Femur (tissue), 1 donor: ENCODE measurements at regions not wholly inside any gene's neighbourhood (a gene's known extent, or its start where the extent isn't known, plus 50 kb on each side); places are given as distances from the start of the nearest gene placed in this dataset.
A peak's percentile ranks its signal among the peaks of the same experiment; 100 is the strongest.

ENCODE experiments used
- DNase-seq: peaks from one replicate; pipeline ENCODE4 v3.0.0-alpha.2; 2017

DNA sequence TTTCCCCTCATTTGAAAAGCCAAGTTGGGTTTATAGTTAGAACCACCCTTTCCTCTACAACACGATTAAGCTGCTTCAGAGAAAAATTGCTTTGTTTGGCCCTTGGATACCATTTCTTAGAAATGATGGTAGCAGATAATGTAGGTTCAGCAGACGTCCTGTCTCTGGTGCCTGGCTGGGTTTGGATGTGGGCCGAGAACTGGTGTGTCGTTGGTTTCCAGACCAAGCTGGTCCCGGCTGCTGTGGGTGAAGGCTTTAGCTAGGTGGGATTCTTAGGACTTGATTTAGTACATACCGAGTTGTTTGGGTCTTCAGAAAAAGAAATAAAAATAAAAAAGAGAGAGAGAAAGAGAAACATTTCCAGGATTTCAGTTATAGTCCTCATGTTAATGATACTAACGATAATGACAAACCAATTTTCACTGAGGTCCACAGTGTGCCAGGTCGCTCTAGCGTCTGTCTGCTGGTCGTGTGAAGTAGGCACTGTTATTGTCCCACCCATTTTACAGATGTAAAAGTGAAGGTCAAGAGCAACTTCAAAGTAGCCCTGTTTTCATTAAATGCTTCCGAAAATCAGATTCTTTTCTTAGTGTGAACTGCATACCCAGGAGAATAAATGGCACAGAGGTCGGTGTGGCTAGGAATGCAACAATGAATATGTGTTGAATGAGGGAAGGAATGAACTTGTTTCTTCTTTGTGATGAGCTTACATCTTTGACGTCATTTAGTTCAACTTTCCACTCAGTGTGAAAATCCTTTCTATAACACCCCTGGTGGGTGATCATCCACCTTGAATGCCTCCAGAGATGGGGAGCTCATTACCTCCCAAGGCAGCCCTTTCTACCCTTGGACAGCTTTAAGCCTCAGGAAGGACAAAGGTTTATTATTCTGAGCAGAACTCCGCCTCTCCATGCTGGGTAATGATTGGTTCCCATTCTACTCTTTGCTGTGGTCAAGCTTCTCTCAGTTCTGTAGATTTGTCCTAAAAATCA is 115.9 kb downstream of the INHBB start:
- DNase-seq = no peak

DNA sequence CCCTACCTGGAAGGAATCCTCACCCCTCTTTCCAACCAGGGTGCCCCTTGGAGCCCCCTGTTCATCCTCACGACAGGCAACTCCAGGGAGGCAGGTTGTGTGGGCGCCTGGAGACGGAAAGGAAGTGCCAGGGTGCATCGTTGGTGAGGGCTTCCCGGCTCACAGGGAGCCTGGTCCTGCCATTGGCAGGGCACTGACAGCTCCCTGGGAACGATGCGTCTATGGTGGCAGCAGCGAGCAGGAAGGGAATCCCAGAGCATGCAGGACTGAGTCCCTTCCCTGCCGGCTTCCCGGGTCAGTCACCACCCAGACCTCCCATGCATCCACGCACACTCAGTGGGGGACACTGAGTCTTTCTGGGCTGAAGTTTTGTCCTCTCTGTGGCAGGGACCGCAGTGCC is 117.6 kb downstream of the INHBB start:
- no peak for DNase-seq

DNA sequence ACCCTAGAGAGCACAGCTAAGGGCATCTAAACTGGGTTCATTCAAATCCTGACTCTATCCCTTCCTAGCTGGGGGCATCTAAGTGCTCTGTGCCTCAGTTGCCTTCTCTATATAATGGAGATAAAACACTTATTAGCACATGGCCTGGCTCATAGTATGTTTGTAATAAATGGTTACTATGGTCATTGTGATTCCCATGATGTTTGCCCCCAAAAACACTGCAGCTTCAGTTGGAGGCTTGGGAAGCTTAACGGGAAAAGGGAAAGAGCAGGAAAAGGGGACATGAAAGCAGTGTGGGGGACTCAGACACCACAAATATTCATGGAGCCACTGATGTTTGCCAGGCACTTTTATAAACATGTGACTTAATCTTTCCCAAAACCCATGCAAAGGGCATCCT is 118.1 kb downstream of the INHBB start:
- no peak for DNase-seq

DNA sequence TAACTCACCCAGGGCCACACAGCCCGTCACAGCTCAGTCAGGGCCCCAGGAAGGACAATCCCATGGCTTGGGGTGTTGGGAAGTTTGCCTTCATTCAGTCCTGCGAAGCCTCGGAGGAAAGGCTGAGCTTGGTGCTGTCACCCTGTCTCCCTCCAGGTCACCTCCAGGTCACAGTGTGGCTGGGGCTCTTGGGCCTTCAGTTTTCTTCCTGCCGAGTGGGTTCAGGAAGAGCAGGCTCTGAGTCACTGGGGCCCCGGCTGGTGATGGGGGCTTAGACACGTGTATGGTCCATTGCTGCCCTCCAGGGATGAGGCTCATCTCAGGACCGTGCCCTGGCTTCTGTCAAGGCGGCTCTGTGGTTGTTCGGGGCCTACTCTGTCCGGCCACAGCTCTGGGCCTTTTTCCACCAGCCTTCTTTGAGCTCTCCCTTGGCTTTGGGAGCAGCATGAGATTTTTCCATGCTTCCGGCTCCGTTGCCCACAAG is 118.6 kb downstream of the INHBB start:
- DNase-seq = no peak

DNA sequence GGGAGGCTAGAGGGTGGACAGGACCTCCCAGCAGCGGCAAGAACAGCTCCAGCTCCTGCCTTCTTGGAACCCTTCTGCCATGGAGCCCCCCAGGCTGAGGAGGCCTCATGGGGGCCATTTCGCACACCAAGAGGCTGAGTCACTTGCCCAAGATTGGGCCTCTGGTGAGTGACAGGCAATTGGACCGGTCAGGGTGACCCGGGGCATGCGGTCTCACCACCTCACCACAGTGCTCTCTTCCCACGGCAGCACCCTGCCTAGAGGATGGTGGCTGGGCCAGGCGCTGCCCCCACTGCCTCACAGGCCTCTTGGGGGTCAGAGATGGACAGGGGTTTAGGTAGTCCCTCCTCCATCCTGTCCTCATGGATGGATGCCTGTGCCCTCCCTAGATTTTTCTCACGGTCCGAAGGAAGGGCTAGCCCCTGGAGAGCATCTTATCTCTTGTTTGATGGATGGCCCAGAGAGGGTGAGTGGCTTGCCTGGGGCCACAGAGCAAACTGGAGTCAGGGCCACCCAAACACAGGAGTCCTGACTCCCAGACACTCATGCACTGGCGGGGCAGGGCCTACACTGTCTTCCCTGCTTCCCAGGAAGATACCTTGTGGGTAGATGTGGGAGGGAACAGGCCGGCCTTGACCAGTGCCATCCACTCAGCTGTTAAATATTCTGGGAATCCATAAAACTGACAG is 119.2 kb downstream of the INHBB start:
- DNase-seq = no peak

DNA sequence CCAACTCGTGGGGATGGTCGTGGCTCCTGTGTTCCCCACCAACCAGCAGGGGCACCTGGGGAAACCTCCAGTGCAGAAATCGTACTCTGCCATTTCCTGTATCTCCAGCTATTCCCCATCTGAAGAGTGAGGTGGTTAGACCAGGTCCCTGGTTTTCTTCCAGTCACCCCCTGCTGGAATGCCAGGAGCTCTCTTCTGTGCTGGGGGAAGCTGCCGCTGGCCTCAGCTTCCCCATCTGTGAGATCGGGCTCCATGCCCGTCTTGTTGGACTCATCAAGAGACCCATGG is 119.7 kb downstream of the INHBB start:
- DNase-seq = no peak

DNA sequence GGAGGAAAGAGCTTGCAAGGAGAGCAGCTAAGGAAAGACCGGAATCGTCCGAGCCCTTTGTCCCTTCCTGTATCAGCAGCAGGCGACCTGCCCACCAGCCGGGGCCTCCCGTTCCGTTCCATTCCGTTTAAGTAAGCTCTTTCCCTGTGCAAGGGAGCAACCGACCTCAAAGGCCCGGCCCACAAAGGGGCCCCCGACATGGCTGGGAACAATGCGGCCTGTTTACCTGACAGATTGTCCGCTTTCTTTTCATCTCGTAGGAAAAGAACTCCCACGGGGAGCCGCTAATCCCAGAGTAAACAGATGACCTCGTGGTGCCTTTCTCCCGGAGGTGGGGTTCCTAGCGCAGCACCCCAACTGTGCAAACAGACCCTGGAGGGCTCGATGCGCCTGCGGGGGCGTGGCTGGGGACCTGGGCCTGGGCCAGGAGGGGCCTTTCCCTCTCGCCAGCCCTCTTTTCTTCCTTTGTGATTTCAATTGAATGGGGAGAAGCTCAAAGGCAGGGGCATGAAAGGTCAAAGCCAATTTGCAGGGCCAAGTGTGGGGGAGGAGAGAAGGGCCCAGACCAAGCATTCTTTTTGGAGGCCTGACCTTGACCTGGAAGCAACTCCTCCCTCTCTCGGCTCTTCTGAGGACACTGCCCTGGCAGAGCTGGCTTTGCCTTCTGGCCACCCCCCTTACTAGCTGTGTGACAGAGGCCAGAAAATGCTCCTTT is 120.2 kb downstream of the INHBB start:
- DNase-seq = no peak

DNA sequence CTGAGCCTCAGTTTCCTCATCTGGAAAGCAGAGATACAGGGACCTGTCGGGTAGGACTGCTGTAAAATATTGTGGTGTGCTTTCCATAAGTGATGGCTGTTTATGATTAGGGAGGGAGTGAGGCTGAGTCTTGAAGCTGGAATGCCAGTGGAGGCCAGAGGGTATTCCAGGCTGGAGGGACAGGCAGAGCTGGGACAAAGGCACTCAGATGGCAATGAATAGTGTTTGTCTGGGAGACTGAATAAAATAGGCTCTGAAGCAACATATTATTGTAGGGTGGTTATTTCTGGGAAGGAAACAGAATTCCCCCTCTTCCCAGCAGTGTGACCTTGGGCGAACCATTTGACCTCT is 120.7 kb downstream of the INHBB start:
- DNase-seq = no peak

DNA sequence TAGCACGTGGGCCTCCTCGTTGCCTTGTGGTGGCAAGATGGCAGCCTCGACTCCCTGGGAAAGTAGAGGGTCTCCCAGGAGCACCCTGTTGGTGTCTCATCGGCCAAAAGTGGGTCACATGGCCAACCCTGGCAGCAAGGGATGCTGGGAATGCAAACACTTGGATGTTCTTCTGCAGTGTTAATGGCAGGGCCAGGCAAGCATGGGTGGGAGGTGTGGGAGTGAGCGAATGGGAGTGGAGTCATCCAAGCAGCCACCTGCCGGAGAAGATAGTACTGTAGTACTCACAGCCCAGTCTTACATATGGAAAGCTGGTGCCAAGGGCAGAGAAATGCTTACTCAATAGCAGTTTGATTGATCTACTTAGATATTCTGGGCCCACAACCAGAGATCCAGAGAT is 122.2 kb downstream of the INHBB start:
- DNase-seq = no peak

DNA sequence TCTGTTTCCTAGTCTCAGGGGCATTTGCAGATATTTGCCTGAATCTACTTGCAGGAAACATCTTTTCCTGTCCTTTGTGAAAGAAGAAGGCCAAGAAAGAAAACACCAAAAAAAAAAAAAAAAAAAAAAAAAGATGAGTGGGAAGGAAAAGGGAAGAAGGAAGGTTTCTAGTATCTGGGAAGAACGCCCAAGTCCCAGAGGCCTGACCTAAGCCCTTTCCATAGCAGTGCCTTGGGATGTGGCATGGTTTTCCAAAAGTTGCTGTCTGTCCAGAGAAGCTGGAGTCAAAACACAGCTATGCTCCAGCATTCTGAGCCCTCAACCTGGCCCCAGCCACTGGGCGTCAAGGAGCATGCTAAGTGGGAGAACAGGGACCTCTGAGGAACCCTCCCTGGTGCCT is 123.5 kb downstream of the INHBB start:
- no peak for DNase-seq

DNA sequence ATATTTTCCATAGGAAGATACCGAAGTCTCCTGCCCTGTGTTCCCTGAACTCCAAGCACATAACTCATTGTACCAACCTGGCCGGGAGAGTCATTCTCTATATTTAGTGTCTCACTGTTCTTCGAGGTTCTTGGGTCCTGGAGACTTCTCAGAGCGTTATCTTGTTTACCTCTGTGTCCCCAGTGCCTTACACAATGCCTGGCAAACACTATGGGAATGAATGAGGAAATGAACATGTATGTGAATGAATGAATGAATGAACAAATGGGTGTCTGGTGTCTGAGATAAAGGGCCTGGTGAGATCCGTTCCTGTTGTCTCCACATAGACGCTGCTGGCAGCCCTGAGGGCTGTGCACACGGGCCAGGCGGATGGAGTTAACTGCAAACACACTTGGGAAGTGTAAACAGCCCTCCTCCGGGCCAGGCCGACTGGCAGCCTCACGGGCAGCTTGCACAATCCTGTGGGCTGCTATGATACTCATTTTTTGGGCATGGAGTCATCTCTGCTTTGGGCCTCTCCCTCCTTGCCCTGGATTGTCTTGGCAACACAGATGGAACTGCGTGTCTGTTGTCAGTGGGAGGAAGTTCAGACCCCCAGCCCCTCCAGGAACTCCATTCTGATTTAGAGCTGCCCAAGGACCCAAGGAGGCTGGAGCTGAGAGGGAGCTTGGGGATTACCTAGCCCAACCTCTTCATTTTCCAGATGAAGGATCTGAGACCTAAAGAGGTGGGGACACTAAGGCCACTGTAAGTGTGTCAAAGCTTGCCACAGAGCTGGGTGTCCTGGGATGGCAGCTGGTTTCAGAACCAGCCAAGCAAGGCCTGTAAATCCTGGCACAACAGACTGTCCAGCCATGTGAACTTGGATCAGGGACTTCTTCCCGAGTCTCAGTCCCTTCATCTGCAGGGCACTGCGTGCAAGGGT is 124.4 kb downstream of the INHBB start:
- peak; percentile 70 for DNase-seq

DNA sequence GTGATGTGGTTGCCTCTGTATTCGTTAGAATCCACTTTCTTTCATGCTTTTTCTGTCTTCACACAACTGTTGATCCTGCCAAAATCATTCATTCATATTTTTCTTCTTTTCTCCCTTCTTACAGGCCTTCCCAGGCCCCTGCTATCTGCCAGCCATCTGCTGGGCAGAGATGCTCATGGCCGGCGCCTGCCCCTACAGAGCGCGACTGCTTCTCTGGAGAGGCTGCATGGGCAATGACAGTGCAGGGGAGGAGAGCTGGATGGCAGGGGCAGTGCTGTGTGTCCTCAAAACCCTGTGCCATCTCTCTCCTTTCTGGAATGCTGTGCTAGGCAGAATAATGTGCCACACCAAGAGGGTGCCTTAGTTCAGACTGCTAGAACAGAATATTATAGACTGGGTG is 125.2 kb downstream of the INHBB start:
- DNase-seq = no peak

DNA sequence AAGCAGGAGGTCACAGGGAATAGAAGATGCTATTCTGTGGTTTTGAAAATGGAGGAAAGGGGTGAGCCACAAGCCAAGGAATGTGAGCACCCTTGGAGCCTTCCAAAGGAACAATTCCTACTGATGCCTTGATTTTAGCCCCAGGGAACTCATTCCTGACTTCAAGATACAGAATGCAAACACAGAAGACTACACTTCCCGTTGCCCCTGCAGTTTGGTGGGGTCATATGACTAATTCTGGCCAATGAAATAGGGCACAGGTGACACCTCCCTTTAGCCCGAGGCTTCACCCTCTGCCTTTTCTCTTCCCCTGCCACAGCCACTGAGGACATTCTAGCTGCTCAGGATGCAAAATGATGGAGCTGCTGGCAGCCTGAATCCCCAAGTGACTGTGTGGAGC is 126.1 kb downstream of the INHBB start:
- DNase-seq = no peak

DNA sequence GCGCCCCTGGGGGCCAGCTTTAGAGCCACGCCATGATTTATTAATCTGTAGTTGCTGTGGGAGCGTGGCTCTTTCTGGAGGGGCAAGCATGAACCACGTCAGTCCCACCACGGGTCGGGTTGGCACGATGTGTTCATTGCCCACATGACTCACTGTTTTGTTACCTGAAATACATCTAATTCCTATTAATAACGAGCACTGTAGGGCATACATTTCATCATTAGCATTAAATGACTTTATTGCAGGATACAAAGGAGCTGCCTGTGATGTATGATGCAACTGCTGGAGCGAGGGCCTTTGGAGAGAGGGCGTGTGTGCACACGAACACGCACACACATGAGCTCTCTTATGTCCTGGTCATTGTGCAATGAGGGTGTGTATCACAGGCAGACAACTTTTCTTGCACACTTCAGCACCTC is 127.0 kb downstream of the INHBB start:
- no peak for DNase-seq

DNA sequence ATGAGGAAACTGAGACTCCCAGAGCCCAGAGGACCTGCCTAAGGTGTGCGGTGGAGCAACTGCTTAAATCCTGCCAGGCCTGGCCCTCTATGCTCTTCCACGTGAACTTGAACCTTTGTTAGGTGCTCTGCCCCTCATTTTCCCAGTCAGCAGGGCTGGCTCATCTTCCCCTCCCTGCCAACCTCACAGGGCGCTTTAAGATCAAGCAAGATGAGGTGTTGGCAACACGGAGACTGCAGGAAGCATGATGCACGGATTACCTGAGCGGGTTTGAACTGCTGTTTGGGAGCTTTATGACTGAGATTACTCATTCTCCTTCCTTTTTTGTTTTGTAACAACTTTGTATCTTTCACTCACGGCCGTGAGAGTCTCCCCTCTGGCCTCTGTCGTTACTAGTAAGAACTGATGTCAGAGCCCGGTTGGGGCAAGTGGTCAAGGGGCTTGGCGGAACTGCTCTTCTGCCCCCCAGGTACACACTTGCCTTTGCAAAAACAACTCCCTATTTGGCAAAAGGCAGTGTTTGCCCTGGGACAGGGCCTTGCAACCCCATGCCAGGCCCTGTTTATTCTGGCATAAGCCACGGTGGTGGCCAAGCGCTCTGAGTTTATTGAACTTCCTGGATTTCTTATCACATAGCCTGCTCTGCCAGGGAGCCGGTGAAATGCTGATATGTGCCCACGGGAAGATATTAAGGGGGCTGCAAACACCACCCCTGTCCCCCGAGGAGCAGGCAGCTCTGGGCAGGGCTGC is 127.8 kb downstream of the INHBB start:
- DNase-seq = no peak

DNA sequence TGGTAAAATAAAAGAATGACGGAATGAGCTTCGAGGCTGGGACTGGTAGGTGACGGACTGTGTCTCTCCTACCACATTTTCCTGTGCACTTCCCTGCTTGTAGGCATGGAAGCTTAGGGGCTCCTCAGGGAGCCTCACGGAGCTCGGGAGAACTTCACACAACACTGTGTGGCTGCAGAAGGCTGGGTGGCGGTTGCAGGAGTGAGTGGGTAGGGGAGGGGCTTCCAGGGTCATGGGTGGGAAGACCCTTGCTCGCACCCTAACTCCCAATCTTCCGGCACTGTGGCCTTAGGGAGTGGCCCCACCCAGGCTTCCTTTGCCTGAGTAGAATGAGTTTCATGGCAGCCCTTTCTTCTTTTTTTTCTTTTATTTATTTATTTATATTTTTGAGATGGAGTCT is 128.6 kb downstream of the INHBB start:
- DNase-seq = no peak

DNA sequence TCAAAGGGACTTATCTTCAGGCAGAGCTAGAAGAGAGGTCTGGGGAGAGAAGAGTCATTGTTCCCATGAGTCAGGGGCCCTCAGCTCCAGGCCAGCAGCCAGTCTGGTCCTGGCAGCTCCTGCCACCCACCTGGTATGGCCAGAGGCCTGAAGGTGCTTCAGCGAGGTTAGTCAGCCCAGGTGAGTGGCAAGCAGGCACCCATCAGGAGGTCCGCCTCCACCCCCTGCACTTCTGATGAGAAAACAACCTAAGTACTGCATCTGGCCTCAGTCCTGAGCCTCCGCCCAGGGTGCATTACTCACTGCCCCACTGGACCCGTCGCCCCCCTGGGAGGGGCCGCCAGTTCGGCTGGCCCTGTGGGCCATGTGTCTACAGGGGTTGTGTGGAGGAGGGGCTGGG is 130.2 kb downstream of the INHBB start:
- DNase-seq = no peak

DNA sequence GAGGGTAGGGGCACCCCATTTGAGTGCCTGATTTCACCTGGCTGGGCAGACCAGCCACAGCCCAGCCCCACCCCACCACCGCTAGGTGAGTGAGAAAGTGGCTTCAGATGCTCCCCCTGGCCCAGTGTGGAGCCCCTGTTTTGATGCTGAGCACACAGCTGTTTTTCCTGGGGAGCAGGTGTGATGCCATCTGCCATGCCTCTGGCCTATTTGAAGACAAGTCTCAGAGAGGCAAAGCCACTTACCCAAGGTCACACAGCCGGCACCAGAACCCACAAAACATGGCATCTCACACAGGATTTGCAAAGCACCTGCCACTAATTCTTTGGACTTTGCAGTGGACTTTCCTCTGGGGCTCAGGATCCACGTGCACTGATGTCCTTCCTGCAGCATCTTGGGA is 131.3 kb downstream of the INHBB start:
- DNase-seq = no peak

DNA sequence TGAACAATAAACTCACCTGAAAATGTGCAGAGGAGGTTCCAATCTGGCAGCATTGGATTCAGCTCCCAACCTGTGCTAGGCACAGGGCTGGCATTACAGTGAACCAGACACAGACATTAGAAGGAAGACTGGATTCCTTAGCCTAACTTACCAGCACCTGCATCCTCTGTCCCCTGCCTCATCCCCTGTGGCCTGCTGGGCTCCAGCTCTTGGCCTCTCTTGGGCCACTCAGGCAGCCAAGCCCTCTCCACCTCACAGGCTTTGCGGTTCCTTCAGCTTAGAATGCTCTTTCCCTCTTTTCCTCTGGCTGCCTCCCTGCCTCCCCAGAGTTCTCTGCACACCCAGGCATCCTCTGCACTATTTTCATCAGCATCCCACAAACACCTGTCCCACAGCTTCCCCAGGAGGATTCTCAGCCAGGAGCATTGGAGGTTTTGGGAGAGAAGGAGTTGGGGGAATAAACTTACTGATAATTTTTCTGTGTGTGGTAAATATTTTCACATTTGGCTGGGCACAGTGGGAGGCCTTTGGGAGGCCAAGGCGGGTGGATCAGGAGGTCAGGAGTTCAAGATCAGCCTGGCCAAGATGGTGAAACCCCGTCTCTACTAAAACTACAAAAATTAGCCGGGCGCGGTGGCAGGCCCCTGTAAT is 132.0 kb downstream of the INHBB start:
- no peak for DNase-seq

DNA sequence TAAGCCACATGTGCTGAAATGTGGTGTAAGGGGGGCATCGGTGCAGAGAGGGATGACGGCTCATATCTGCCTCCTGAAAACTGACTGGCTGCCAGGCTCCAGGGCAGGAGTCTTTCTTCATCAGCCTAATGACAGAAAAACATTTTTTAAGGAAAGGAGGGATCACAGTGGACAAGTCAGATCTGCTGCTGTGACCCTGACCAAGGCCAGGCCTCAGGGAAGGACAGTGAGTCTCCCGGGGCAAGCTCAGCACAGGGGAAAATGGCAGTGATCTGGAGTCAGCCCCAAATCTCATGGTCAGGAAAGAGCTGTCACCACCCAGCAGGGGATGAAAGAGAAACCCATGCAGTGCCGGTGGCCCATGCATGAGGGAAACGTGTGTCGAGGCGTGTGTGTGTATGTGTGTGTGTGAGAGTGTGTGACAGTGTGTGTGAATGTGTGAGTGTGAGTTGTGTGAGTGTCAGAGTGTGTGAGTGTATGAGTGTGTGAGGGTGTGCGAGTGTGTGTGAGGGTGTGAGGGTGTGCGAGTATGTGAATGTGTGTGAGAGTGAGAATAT is 134.5 kb downstream of the INHBB start:
- no peak for DNase-seq

DNA sequence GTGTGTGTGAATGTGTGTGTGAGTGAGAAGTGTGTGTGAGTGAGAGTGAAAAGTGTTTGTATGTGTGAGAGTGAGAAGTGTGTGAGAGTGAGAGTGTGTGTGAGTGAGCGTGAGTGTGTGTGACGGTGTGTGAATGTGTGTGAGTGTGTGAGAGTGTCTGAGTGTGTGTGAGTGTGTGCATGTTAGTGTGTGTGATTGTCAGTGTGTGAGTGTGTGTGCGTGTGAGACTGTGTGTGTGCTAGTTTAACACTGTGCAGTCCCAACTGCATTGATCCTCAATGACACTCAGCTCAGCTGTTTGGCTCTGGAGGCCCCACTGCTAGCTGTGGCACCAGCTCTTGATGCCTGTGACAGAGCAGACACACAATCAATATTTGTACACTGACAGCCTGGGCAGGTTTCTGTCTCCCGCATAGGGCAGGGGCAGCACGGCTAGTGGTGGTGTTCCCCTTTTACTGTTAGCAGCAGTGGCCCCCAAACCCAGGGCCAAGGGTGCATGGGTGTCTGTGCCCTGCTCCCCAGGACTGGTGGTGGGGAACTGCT is 135.0 kb downstream of the INHBB start:
- no peak for DNase-seq
